SK-N-SH (cell line): ENCODE measurements at regions not wholly inside any gene's neighbourhood (a gene's known extent, or its start where the extent isn't known, plus 50 kb on each side); places are given as distances from the start of the nearest gene placed in this dataset.

Experiments used
- CTCF ChIA-PET: fragments of 300-600, 350-600 bp; formaldehyde crosslinking; extraction: SDS; loops from one replicate; lab custom pipeline; 2021; lab: Yijun Ruan, JAX
- POLR2A ChIA-PET: fragments of 350-600 bp; sonication (Branson Sonifier 250); formaldehyde crosslinking; extraction: SDS; loops from one replicate; lab custom pipeline; 2020; ENCODE audit warnings: antibody characterized with exemption, inconsistent platforms; lab: Yijun Ruan, JAX
- DNase-seq: peaks from one replicate; pipeline ENCODE4 v3.0.0; 2012
- H2AFZ ChIP-seq: fragments of 200-600 bp; sonication (generic); 2 replicates; pipeline ENCODE4 v1.8.1; 2016; ENCODE audit warnings: antibody characterized with exemption, mild to moderate bottlenecking, low read depth
- H3F3A ChIP-seq: fragments of 200-600 bp; sonication (generic); replicated peaks from 2 replicates; pipeline ENCODE3; 2016; ENCODE audit warnings: antibody characterized with exemption, mild to moderate bottlenecking; ENCODE audit not compliant: insufficient read depth
- H3K27ac ChIP-seq, 2 experiments: fragments of 200-500 bp in 1 of 2; fragments of 200-600 bp in 1 of 2; sonication (Bioruptor generic) in 1 of 2; sonication (generic), shearing (Covaris generic) in 1 of 2; 2 replicates each; pipeline versions ENCODE4 v1.5.1 to v1.6.1; 2014 to 2016; ENCODE audit warnings: low read depth in 2 of 2, inconsistent platforms in 1 of 2, low read length in 1 of 2, mild to moderate bottlenecking in 1 of 2, mixed read lengths in 1 of 2
- H3K27me3 ChIP-seq: fragments of 200-600 bp; sonication (generic), shearing (Covaris generic); 2 replicates; pipeline ENCODE4 v1.6.1; 2016; ENCODE audit warnings: mixed run types; ENCODE audit not compliant: insufficient read depth
- H3K36me3 ChIP-seq, 2 experiments: fragments of 200-500 bp in 1 of 2; fragments of 200-600 bp in 1 of 2; sonication (Bioruptor generic) in 1 of 2; sonication (generic) in 1 of 2; replicated peaks in 1 of 2; 2 replicates each; pipeline versions ENCODE3 to v1.5.1; 2014 to 2016; ENCODE audit warnings: low read length in 1 of 2, mild to moderate bottlenecking in 1 of 2; ENCODE audit not compliant: insufficient read depth in 2 of 2, control insufficient read depth in 1 of 2
- H3K4me1 ChIP-seq, 2 experiments: fragments of 200-500 bp in 1 of 2; fragments of 200-600 bp in 1 of 2; sonication (Bioruptor generic) in 1 of 2; sonication (generic), shearing (Covaris generic) in 1 of 2; 2 replicates each; pipeline versions ENCODE4 v1.5.1 to v1.6.1; 2014 to 2016; ENCODE audit warnings: low read depth in 1 of 2, low read length in 1 of 2, mixed run types in 1 of 2; ENCODE audit not compliant: insufficient read depth in 2 of 2, control insufficient read depth in 1 of 2
- H3K4me2 ChIP-seq: fragments of 200-600 bp; sonication (generic), shearing (Covaris generic); 2 replicates; pipeline ENCODE4 v1.6.1; 2017; ENCODE audit warnings: mixed run types
- H3K4me3 ChIP-seq, 2 experiments: fragments of 200-500 bp in 1 of 2; fragments of 200-600 bp in 1 of 2; sonication (Bioruptor generic) in 1 of 2; sonication (generic), shearing (Covaris generic) in 1 of 2; 2 replicates each; pipeline versions ENCODE4 v1.5.1 to v1.8.1; 2014 to 2016; ENCODE audit warnings: low read depth in 2 of 2, inconsistent platforms in 1 of 2, low read length in 1 of 2, mild to moderate bottlenecking in 1 of 2, mixed read lengths in 1 of 2, moderate library complexity in 1 of 2
- H3K79me2 ChIP-seq: fragments of 200-600 bp; sonication (generic); 2 replicates; pipeline ENCODE4 v1.8.1; 2017; ENCODE audit warnings: mild to moderate bottlenecking; ENCODE audit not compliant: insufficient read depth
- H3K9ac ChIP-seq: fragments of 200-600 bp; sonication (generic); 2 replicates; pipeline ENCODE4 v1.6.1; 2017; ENCODE audit warnings: mixed run types
- H3K9me2 ChIP-seq: fragments of 200-600 bp; sonication (generic); 2 replicates; pipeline ENCODE4 v1.6.1; 2017; ENCODE audit warnings: mixed run types
- H3K9me3 ChIP-seq: fragments of 200-600 bp; sonication (generic); 2 replicates; pipeline ENCODE4 v1.6.1; 2017; ENCODE audit warnings: mixed run types, mild to moderate bottlenecking, moderate library complexity
- H4K20me1 ChIP-seq: fragments of 200-600 bp; sonication (generic); 2 replicates; pipeline ENCODE4 v1.6.1; 2017; ENCODE audit warnings: mild to moderate bottlenecking, mixed run types; ENCODE audit not compliant: insufficient read depth
- FOSL2 ChIP-seq: IDR thresholded peaks from 2 replicates; pipeline ENCODE4 v1.4.0; 2012; ENCODE audit warnings: low read depth, mild to moderate bottlenecking, moderate library complexity, borderline replicate concordance
- FOXJ3 ChIP-seq: sonication (generic); formaldehyde crosslinking; IDR thresholded peaks from 2 replicates; pipeline ENCODE4 v1.5.1; 2020; ENCODE audit warnings: mild to moderate bottlenecking, missing genetic modification reagents
- FOXM1 ChIP-seq: IDR thresholded peaks from 2 replicates; pipeline ENCODE4 v1.4.0; 2012; ENCODE audit warnings: low read depth, mild to moderate bottlenecking
- GABPA ChIP-seq: IDR thresholded peaks from 2 replicates; pipeline ENCODE4 v1.4.0; 2012; ENCODE audit warnings: low read depth, mild to moderate bottlenecking
- MXI1 ChIP-seq: IDR thresholded peaks from 2 replicates; pipeline ENCODE4 v1.6.1; 2012; ENCODE audit warnings: mild to moderate bottlenecking, low read depth, low read length, improper control_type of control experiment
- NRF1 ChIP-seq: IDR thresholded peaks from 2 replicates; pipeline ENCODE4 v1.6.1; 2012; ENCODE audit warnings: low read depth, mild to moderate bottlenecking, low read length
- POLR2AphosphoS5 ChIP-seq: IDR thresholded peaks from 2 replicates; pipeline ENCODE4 v1.6.1; 2012; ENCODE audit warnings: low read depth, low read length
- RAD21 ChIP-seq: IDR thresholded peaks from 2 replicates; pipeline ENCODE4 v1.6.1; 2012; ENCODE audit warnings: mild to moderate bottlenecking, low read length
- REST ChIP-seq: IDR thresholded peaks from 2 replicates; pipeline ENCODE4 v1.6.1; 2012; ENCODE audit warnings: mild to moderate bottlenecking, low read depth, low read length, moderate library complexity
- RFX5 ChIP-seq: IDR thresholded peaks from 2 replicates; pipeline ENCODE4 v1.6.1; 2012; ENCODE audit warnings: mild to moderate bottlenecking, improper control_type of control experiment, low read length
- RXRA ChIP-seq: IDR thresholded peaks from 2 replicates; pipeline ENCODE4 v1.4.0; 2012; ENCODE audit warnings: low read depth, mild to moderate bottlenecking, borderline replicate concordance
- SMC3 ChIP-seq: IDR thresholded peaks from 2 replicates; pipeline ENCODE4 v1.6.1; 2012; ENCODE audit warnings: low read depth, low read length, improper control_type of control experiment
- TAF1 ChIP-seq: IDR thresholded peaks from 2 replicates; pipeline ENCODE4 v1.6.1; 2012; ENCODE audit warnings: low read depth, mild to moderate bottlenecking, low read length, moderate library complexity, borderline replicate concordance
- TEAD4 ChIP-seq: IDR thresholded peaks from 2 replicates; pipeline ENCODE4 v1.4.0; 2012; ENCODE audit warnings: mild to moderate bottlenecking, borderline replicate concordance; ENCODE audit not compliant: insufficient read depth
- YY1 ChIP-seq: IDR thresholded peaks from 2 replicates; pipeline ENCODE4 v1.4.0; 2012; ENCODE audit warnings: low read depth, mild to moderate bottlenecking
- ZBTB33 ChIP-seq: IDR thresholded peaks from 2 replicates; pipeline ENCODE4 v1.4.0; 2012; ENCODE audit warnings: low read depth, borderline replicate concordance
- WGBS: methylation state at CpG from one replicate; pipeline ENCODE4 v1.1.6; 2017; ENCODE audit warnings: low lambda C conversion rate; 5-methylcytosine and 5-hydroxymethylcytosine counted together
- TF ChIP-seq, protein P1 (sequence below): fragments of 150-350 bp; IDR thresholded peaks from 2 replicates; pipeline ENCODE4 v1.6.1; 2017; ENCODE audit warnings: antibody characterized with exemption, low read length, low read depth, borderline replicate concordance

DNA sequence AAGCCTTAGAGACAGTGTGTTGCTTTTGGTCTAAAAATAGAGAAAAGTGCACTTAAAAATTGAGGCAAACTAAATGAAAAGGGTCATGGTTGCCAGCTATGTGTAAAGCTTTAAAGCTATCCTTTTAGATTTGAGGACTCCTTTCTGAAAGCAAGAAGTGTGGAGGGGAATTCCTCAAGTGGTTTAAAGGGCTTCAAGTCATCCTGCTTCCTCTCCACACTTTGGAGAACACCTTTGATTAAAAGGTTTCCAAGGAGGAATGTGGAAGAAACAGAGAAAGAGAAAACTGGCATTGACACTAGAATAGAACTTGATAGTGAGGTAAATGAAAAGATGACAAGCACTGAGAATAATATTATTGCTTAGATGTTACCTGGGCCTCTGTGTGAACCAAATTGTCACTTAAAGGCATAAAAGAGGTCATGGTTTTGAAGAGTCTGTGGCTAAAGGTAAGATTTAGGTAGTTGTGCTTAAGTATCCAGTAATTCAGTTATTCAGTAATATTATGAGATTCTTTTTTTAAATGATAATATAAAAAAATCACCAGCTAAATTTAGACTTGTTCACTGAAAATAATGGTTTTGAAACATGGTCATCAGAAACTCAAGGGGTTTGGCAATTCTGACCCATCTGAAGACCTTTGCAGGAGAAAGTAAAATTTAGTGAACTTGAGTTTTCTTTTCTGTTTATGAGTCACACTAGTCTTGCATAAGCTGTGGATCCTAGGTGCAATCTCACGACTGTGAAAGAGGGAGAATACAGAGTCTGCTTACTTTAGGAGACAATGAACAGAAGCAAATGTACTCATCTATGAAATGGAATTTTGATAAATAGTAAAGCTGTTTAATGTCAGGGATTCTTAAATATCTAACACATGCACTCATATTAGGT is 466.0 kb downstream of the KIF20B start:
- TF ChIP-seq ZBTB33 (no peak), RXRA (no peak), SMC3 (no peak), YY1 (no peak), TAF1 (no peak), FOSL2 (no peak), GABPA (no peak), TEAD4 (no peak), MXI1 (no peak), NRF1 (no peak), POLR2AphosphoS5 (no peak), RFX5 (no peak), FOXJ3 (CRISPR knock-in tag) (no peak), REST (no peak), RAD21 (no peak), FOXM1 (no peak)
- TF ChIP-seq, protein P1, sequence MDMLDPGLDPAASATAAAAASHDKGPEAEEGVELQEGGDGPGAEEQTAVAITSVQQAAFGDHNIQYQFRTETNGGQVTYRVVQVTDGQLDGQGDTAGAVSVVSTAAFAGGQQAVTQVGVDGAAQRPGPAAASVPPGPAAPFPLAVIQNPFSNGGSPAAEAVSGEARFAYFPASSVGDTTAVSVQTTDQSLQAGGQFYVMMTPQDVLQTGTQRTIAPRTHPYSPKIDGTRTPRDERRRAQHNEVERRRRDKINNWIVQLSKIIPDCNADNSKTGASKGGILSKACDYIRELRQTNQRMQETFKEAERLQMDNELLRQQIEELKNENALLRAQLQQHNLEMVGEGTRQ, result no peak
- no peaks in the 10 kb centered on the region for H3F3A ChIP-seq
- no peaks in the 10 kb centered on the region for H3K9me2 ChIP-seq
- CTCF ChIA-PET, result no interaction called here
- H3K4me3 ChIP-seq, result no peak overlapping the region
- no peaks in the 10 kb centered on the region for H3K79me2 ChIP-seq
- H3K9me3 ChIP-seq, result no peaks in the 10 kb centered on the region
- H3K27ac ChIP-seq, result no peak overlapping the region
- H3K4me2 ChIP-seq, result no peak overlapping the region
- POLR2A ChIA-PET, result no interaction called here
- no peaks in the 10 kb centered on the region for H3K36me3 ChIP-seq
- no peaks in the 10 kb centered on the region for H3K27me3 ChIP-seq
- no peak overlapping the region for H2AFZ ChIP-seq
- DNase-seq, result no peak
- no peak overlapping the region for H3K9ac ChIP-seq
- 0% methylated on average over 1 of the region's 1 CpG for WGBS
- H4K20me1 ChIP-seq, result no peaks in the 10 kb centered on the region
- no peaks in the 10 kb centered on the region for H3K4me1 ChIP-seq
